SW480 (cell line): ENCODE measurements at regions not wholly inside any gene's neighbourhood (a gene's known extent, or its start where the extent isn't known, plus 50 kb on each side); places are given as distances from the start of the nearest gene placed in this dataset.
A peak's percentile ranks its signal among the peaks of the same experiment; 100 is the strongest.

Experiments used
- DNase-seq: peaks from one replicate; pipeline ENCODE4 v3.0.0-alpha.2; 2016; ENCODE audit warnings: low spot score

- no peak for DNase-seq
These were observed 52.0 kb upstream of the GATA5 start for GRCh38 chr20:62527781-62528180.

- DNase-seq = peak; percentile 80
These were observed 53.4 kb upstream of the GATA5 start for GRCh38 chr20:62528983-62529891.

- no peak for DNase-seq
These were observed 54.3 kb upstream of the GATA5 start for GRCh38 chr20:62529896-62530642.

- DNase-seq = peak; percentile 96
These were observed 54.8 kb upstream of the GATA5 start for GRCh38 chr20:62530643-62531032.

GRCh38 chr20:62531046-62531838 is 55.4 kb upstream of the GATA5 start:
- peak; percentile 68 for DNase-seq

GRCh38 chr20:62532921-62533320 is 57.1 kb upstream of the GATA5 start:
- DNase-seq = no peak

- DNase-seq = no peak
These were observed 58.0 kb upstream of the GATA5 start for GRCh38 chr20:62533591-62534495.

- DNase-seq = no peak
These were observed 58.9 kb upstream of the GATA5 start for GRCh38 chr20:62534526-62535221.

- no peak for DNase-seq
These were observed 59.6 kb upstream of the GATA5 start for GRCh38 chr20:62535282-62535811.

- no peak for DNase-seq
These were observed 60.2 kb upstream of the GATA5 start for GRCh38 chr20:62535964-62536363.

- peak; percentile 88 for DNase-seq
These were observed 61.1 kb upstream of the GATA5 start for GRCh38 chr20:62536871-62537401.

- no peak for DNase-seq
These were observed 62.0 kb upstream of the GATA5 start for GRCh38 chr20:62537649-62538292.

- no peak for DNase-seq
These were observed 63.6 kb upstream of the GATA5 start for GRCh38 chr20:62539198-62540045.

GRCh38 chr20:62540504-62540903 is 64.7 kb upstream of the GATA5 start:
- no peak for DNase-seq

- DNase-seq = no peak
These were observed 67.1 kb upstream of the GATA5 start for GRCh38 chr20:62542862-62543261.

- no peak for DNase-seq
These were observed 67.9 kb upstream of the GATA5 start for GRCh38 chr20:62543470-62544302.

- no peak for DNase-seq
These were observed 68.8 kb upstream of the GATA5 start for GRCh38 chr20:62544505-62545055.
